Astrocyte (in vitro differentiated cells and primary cell): ENCODE measurements at regions not wholly inside any gene's neighbourhood (a gene's known extent, or its start where the extent isn't known, plus 50 kb on each side); places are given as distances from the start of the nearest gene placed in this dataset.
A peak's percentile ranks its signal among the peaks of the same experiment; 100 is the strongest.

Experiments
- CTCF ChIP-seq: IDR thresholded peaks from 2 replicates; pipeline ENCODE4 v1.5.1; 2011; ENCODE audit warnings: low read depth, mild to moderate bottlenecking, inconsistent platforms, low read length, moderate library complexity; ENCODE audit not compliant: insufficient read depth
- EZH2 ChIP-seq: IDR thresholded peaks from 2 replicates; pipeline ENCODE4 v1.6.1; 2012; ENCODE audit warnings: mild to moderate bottlenecking, low read length, inconsistent platforms; ENCODE audit not compliant: insufficient read depth

GRCh38 chr6:100116411-100117194 is 122.6 kb upstream of the MCHR2 start:
- TF ChIP-seq CTCF (peak; percentile 82), EZH2 (no peak)
